ENCODE measurements at regions not wholly inside any gene's neighbourhood (a gene's known extent, or its start where the extent isn't known, plus 50 kb on each side); places are given as distances from the start of the nearest gene placed in this dataset.

DNA sequence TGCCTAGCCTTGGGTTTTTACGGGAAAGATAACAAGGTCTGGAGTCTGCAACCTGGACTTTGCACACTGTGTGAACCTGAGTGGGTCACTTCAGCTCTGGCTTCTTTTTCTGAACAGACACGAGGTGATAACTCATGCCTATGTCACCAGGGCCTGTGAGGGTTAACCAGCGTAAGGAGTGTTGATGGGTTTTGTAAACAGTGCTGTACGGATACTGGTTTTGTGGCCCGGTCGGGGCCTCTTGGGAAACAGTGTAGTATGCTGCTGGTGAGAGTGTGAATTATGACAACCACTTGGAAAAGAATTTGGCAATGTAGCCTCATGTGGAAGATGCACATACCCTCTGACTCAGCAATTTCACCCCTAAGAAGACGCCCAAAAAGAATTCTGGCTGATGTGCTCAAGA, 266.8 kb downstream of the MN1 start:
- WGBS, 2 experiments (ENCODE audit: extremely low coverage in 1 of 2, insufficient coverage in 1 of 2, insufficient read length in 1 of 2, insufficient replicate concordance in 2 of 2, low coverage in 1 of 2, low lambda C conversion rate in 2 of 2, missing lambda C conversion rate in 1 of 2) = 76% methylated on average over 7 of the region's 7 CpGs; no CpG with 5 or more reads in 1 of the 2 experiments
- TF ChIP-seq SRF (IDR thresholded peaks at IDR 0.05; ENCODE audit: low read depth, low read length) (no peak), ASH2L (IDR thresholded peaks at IDR 0.05; ENCODE audit: low read length) (no peak), POLR2A (IDR thresholded peaks at IDR 0.05; ENCODE audit: control extremely low read depth in 1 of 2, low read depth in 2 of 2, low read length in 2 of 2) (no peak), SP4 (IDR thresholded peaks at IDR 0.05; ENCODE audit: low read length) (no peak), RNF2 (IDR thresholded peaks at IDR 0.05; ENCODE audit: borderline replicate concordance, low read depth, low read length, missing control alignments, poor library complexity, severe bottlenecking) (no peak), CTBP2 (IDR thresholded peaks at IDR 0.05; ENCODE audit: borderline replicate concordance, insufficient read depth, insufficient read length, low read length) (no peak)
- TF ChIP-seq, protein P1, sequence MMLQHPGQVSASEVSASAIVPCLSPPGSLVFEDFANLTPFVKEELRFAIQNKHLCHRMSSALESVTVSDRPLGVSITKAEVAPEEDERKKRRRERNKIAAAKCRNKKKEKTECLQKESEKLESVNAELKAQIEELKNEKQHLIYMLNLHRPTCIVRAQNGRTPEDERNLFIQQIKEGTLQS (IDR thresholded peaks at IDR 0.05; ENCODE audit: insufficient read depth, low read depth, low read length) = no peak
- CTCF ChIA-PET (ENCODE audit: partially characterized antibody) = interaction anchor here (1.0 to 1.6 kb wide), 4 partner anchors 12 to 130 kb away, joined by 3 read pairs; no protein-coding TSS in a partner anchor

More for the DNA sequence above, 266.8 kb downstream of the MN1 start:
- Histone ChIP-seq H4K5ac (ENCODE audit: insufficient read length, low read depth, low read length) (no peak overlapping the region), H3K18ac (ENCODE audit: extremely low read depth, low read length) (no peak overlapping the region), H4K8ac (ENCODE audit: extremely low read depth, insufficient read depth, low read length) (no peak overlapping the region), H3K23me2 (ENCODE audit: low read depth, low read length) (no peaks in the 10 kb centered on the region), H3K23ac (ENCODE audit: insufficient read length) (no peak overlapping the region), H2AK5ac (ENCODE audit: low read depth, low read length) (no peak overlapping the region), H3K4me3 (ENCODE audit: extremely low read depth in 1 of 4, insufficient read depth in 2 of 4, low read depth in 3 of 4, low read length in 4 of 4) (no peak overlapping the region), H2BK12ac (ENCODE audit: low read depth, low read length) (no peak overlapping the region), H3K56ac (replicated peaks; ENCODE audit: insufficient read length, low read depth, low read length) (no peak overlapping the region), H3K36me3 (ENCODE audit: control insufficient read depth in 2 of 4, insufficient read depth in 4 of 4, low read length in 3 of 4) (no peaks in the 10 kb centered on the region), H2AFZ (ENCODE audit: low read length) (no peak overlapping the region), H2BK5ac (ENCODE audit: low read depth, low read length) (no peak overlapping the region), H3K27me3 (replicated peaks in 1 of 4; ENCODE audit: control insufficient read depth in 3 of 4, extremely low read depth in 1 of 4, insufficient read depth in 3 of 4, low read length in 3 of 4) (no peaks in the 10 kb centered on the region; a peak in 1 of 7 replicates), H3K4ac (replicated peaks; ENCODE audit: insufficient read length, low read depth, low read length) (no peak overlapping the region), H2BK120ac (replicated peaks; ENCODE audit: low read depth, low read length) (no peak overlapping the region), H3K14ac (ENCODE audit: insufficient read length) (no peak overlapping the region), H3K9me3 (ENCODE audit: insufficient read depth in 2 of 2, low read depth in 1 of 2, low read length in 1 of 2) (no peaks in the 10 kb centered on the region), H2BK15ac (ENCODE audit: low read length) (no peak overlapping the region), H3K79me1 (ENCODE audit: low read depth, low read length) (no peaks in the 10 kb centered on the region), H3K27ac (ENCODE audit: low read depth, low read length) (no peak overlapping the region), H3K9ac (replicated peaks in 1 of 4; ENCODE audit: extremely low read depth in 1 of 4, low read depth in 3 of 4, low read length in 3 of 4) (no peak overlapping the region), H3K4me1 (replicated peaks in 1 of 4; ENCODE audit: control insufficient read depth in 3 of 4, insufficient read depth in 4 of 4, low read length in 3 of 4) (peaks cover 0 to 4% (median 3%) of the 10 kb centered on the region in 4 experiments; a peak in 2 of 7 replicates), H2BK20ac (ENCODE audit: low read length) (no peak overlapping the region), H3K79me2 (ENCODE audit: control insufficient read depth in 1 of 2, insufficient read depth in 2 of 2, low read length in 2 of 2) (no peaks in the 10 kb centered on the region), H4K20me1 (replicated peaks in 1 of 2; ENCODE audit: control insufficient read depth in 1 of 2, insufficient read depth in 2 of 2, low read length in 2 of 2) (no peaks in the 10 kb centered on the region), H4K91ac (replicated peaks; ENCODE audit: insufficient read length, low read length) (no peak overlapping the region), H3K4me2 (ENCODE audit: insufficient read depth in 1 of 2, low read depth in 2 of 2, low read length in 2 of 2) (no peak overlapping the region)
- no peak for FAIRE-seq
- POLR2A ChIA-PET (ENCODE audit: partially characterized antibody) = no interaction called here
- no peak for DNase-seq (ENCODE audit: low read depth in 1 of 2, low spot score in 2 of 2)

Measured in H1 (cell line).